ENCODE measurements at regions not wholly inside any gene's neighbourhood (a gene's known extent, or its start where the extent isn't known, plus 50 kb on each side); places are given as distances from the start of the nearest gene placed in this dataset.

- Histone ChIP-seq H2BK15ac (ENCODE audit: low read depth, low read length) (no peak overlapping the region), H3K23ac (ENCODE audit: insufficient read length, low read depth, low read length) (no peak overlapping the region), H4K20me1 (ENCODE audit: control insufficient read depth, insufficient read depth, insufficient read length) (no peaks in the 10 kb centered on the region), H3T11ph (ENCODE audit: low read length) (no peak overlapping the region), H3K18ac (ENCODE audit: insufficient read length, low read depth, low read length) (no peak overlapping the region), H3K27ac (ENCODE audit: insufficient read length, low read depth, low read length) (no peak overlapping the region), H2AFZ (ENCODE audit: low read length) (no peak overlapping the region), H3K4me1 (ENCODE audit: insufficient read depth, low read length) (peaks cover 6% of the 10 kb centered on the region), H3K4ac (ENCODE audit: low read depth, low read length) (no peak overlapping the region), H2BK120ac (ENCODE audit: low read depth, low read length, poor library complexity, severe bottlenecking) (no peak overlapping the region), H4K91ac (ENCODE audit: insufficient read length, low read depth, low read length) (no peak overlapping the region), H4K8ac (replicated peaks; ENCODE audit: insufficient read length, low read depth, low read length) (no peak overlapping the region), H3K79me2 (ENCODE audit: insufficient read depth, low read length) (no peaks in the 10 kb centered on the region), H4K5ac (ENCODE audit: insufficient read length, low read depth, low read length) (no peak overlapping the region), H3K56ac (ENCODE audit: insufficient read length, low read depth, low read length) (no peak overlapping the region), H3K9ac (ENCODE audit: extremely low read depth, insufficient read length, low read length) (no peak overlapping the region), H3K79me1 (ENCODE audit: insufficient read depth, low read depth, low read length, poor library complexity, severe bottlenecking) (no peaks in the 10 kb centered on the region), H2AK5ac (ENCODE audit: insufficient read length, low read length) (peak overlapping the region; percentile 93), H2BK5ac (ENCODE audit: insufficient read length, low read length) (no peak overlapping the region), H2BK12ac (ENCODE audit: insufficient read length, low read depth, low read length) (peak overlapping the region; percentile 62), H3K9me3 (ENCODE audit: control insufficient read depth, low read depth, low read length) (no peaks in the 10 kb centered on the region), H3K27me3 (ENCODE audit: insufficient read depth, low read length) (no peaks in the 10 kb centered on the region), H3K4me2 (ENCODE audit: insufficient read depth, insufficient read length, low read length) (no peak overlapping the region), H3K23me2 (ENCODE audit: insufficient read length, low read depth, low read length, poor library complexity, severe bottlenecking) (no peaks in the 10 kb centered on the region), H2BK20ac (ENCODE audit: low read depth, low read length, poor library complexity, severe bottlenecking) (no peak overlapping the region), H3K14ac (ENCODE audit: insufficient read depth, low read length) (no peak overlapping the region)
- Mint-ChIP-seq H3K4me3 (no peak overlapping the region), H3K9me3 (peaks cover 26 to 31% of the 10 kb centered on the region in 2 experiments), H3K4me1 (peaks cover 36 to 46% of the 10 kb centered on the region in 2 experiments), H3K27me3 (ENCODE audit: low read depth) (no peaks in the 10 kb centered on the region), H3K36me3 (ENCODE audit: insufficient read depth in 1 of 3, low read depth in 3 of 3) (peaks cover 25 to 37% (median 27%) of the 10 kb centered on the region in 3 experiments), H3K27ac (0 out of 7 replicates have a peak overlapping the region, but pooled peaks of 1 of the 3 experiments have one; percentile 63)
- DNase-seq, result no peak
- WGBS (ENCODE audit: extremely low coverage, insufficient read length, low lambda C conversion rate), result no CpG with 5 or more reads among the region's 1 CpG
- TF ChIP-seq CTCF (conservative IDR thresholded peaks at IDR 0.05), result no peak
Measured at GRCh38 chr6:128740951-128741350, 142.0 kb upstream of the LAMA2 start.
